ENCODE measurements at regions not wholly inside any gene's neighbourhood (a gene's known extent, or its start where the extent isn't known, plus 50 kb on each side); places are given as distances from the start of the nearest gene placed in this dataset.

- H2AFZ ChIP-seq (ENCODE audit: insufficient read depth, low read depth, low read length, poor library complexity, severe bottlenecking): no peak overlapping the region
- no peaks in the 10 kb centered on the region for H3K36me3 ChIP-seq (replicated peaks in 1 of 2; ENCODE audit: control extremely low read depth in 1 of 2, control insufficient read depth in 1 of 2, extremely low read depth in 1 of 2, insufficient read depth in 2 of 2, low read length in 1 of 2)
- no peak for TF ChIP-seq CTCF (IDR thresholded peaks at IDR 0.05)
- no peaks in the 10 kb centered on the region for H3K79me2 ChIP-seq (ENCODE audit: control insufficient read depth, insufficient read depth, low read length)
- Mint-ChIP-seq H3K27ac (no peak overlapping the region), H3K4me3 (no peak overlapping the region), H3K9me3 (ENCODE audit: insufficient read depth) (no peaks in the 10 kb centered on the region), H3K27me3 (peaks cover 31% of the 10 kb centered on the region), H3K4me1 (no peaks in the 10 kb centered on the region)
- no peaks in the 10 kb centered on the region for H3K4me1 ChIP-seq (ENCODE audit: control insufficient read depth in 2 of 2, insufficient read depth in 2 of 2, low read length in 2 of 2)
- no peak overlapping the region for H3K4me3 ChIP-seq (ENCODE audit: control extremely low read depth in 1 of 5, extremely low read depth in 1 of 5, insufficient read depth in 1 of 5, low read depth in 2 of 5, low read length in 4 of 5)
- peaks cover 0 to 1% (median 0%) of the 10 kb centered on the region in 3 donors for H3K9me3 ChIP-seq (ENCODE audit: control extremely low read depth in 1 of 3, control insufficient read depth in 2 of 3, insufficient read depth in 1 of 3, low read length in 2 of 3)
- 100% methylated on average over 1 of the region's 2 CpGs for WGBS (ENCODE audit: insufficient coverage)
- ChIA-PET POLR2A (no interaction called here), CTCF (no interaction called here)
- DNase-seq: no peak
- peaks cover 0 to 13% (median 5%) of the 10 kb centered on the region in 4 experiments for H3K27me3 ChIP-seq (replicated peaks in 1 of 4; ENCODE audit: control extremely low read depth in 1 of 4, control insufficient read depth in 3 of 4, insufficient read depth in 4 of 4, low read length in 3 of 4)
- H3K27ac ChIP-seq (ENCODE audit: low read length in 2 of 2): no peak overlapping the region
- no peak for ATAC-seq (ENCODE audit: low read depth)
- H3K4me2 ChIP-seq (replicated peaks; ENCODE audit: low read depth, low read length, poor library complexity, severe bottlenecking): no peak overlapping the region
- no peak overlapping the region for H3K9ac ChIP-seq (ENCODE audit: low read length)
- intact Hi-C loops (cut with micrococcal nuclease): no loop called here
- H4K20me1 ChIP-seq (ENCODE audit: control insufficient read depth, insufficient read depth, low read length, poor library complexity, severe bottlenecking): no peaks in the 10 kb centered on the region
These were observed 471.4 kb downstream of the XPNPEP1 start for GRCh38 chr10:109451879-109452278.

- ATAC-seq (ENCODE audit: low read depth) (no peak), DNase-seq (no peak)
- H3K27me3 ChIP-seq (replicated peaks in 1 of 4; ENCODE audit: control extremely low read depth in 1 of 4, control insufficient read depth in 3 of 4, insufficient read depth in 4 of 4, low read length in 3 of 4): peaks cover 0 to 4% (median under 1%) of the 10 kb centered on the region in 4 experiments
- ChIA-PET POLR2A (no interaction called here), CTCF (no interaction called here)
- H2AFZ ChIP-seq (ENCODE audit: insufficient read depth, low read depth, low read length, poor library complexity, severe bottlenecking): no peak overlapping the region
- H3K9me3 Mint-ChIP-seq (ENCODE audit: insufficient read depth): no peaks in the 10 kb centered on the region
- TF ChIP-seq EZH2 (IDR thresholded peaks at IDR 0.05; ENCODE audit: borderline replicate concordance, insufficient read depth, low read depth, low read length, poor library complexity, severe bottlenecking) (no peak), CTCF (IDR thresholded peaks at IDR 0.05) (no peak)
- no peak overlapping the region for H3K27ac Mint-ChIP-seq
- H3K4me3 ChIP-seq (ENCODE audit: control extremely low read depth in 1 of 5, extremely low read depth in 1 of 5, insufficient read depth in 1 of 5, low read depth in 2 of 5, low read length in 4 of 5): no peak overlapping the region
- H3K36me3 ChIP-seq (replicated peaks in 1 of 2; ENCODE audit: control extremely low read depth in 1 of 2, control insufficient read depth in 1 of 2, extremely low read depth in 1 of 2, insufficient read depth in 2 of 2, low read length in 1 of 2): no peaks in the 10 kb centered on the region
- H4K20me1 ChIP-seq (ENCODE audit: control insufficient read depth, insufficient read depth, low read length, poor library complexity, severe bottlenecking): no peaks in the 10 kb centered on the region
- H3K27me3 Mint-ChIP-seq: peaks cover 31% of the 10 kb centered on the region
- H3K9ac ChIP-seq (ENCODE audit: low read length): no peak overlapping the region
- H3K4me1 ChIP-seq (ENCODE audit: control insufficient read depth in 2 of 2, insufficient read depth in 2 of 2, low read length in 2 of 2): no peaks in the 10 kb centered on the region
- no peak overlapping the region for H3K27ac ChIP-seq (ENCODE audit: low read length in 2 of 2)
- peaks cover 0 to 1% (median 0%) of the 10 kb centered on the region in 3 donors for H3K9me3 ChIP-seq (ENCODE audit: control extremely low read depth in 1 of 3, control insufficient read depth in 2 of 3, insufficient read depth in 1 of 3, low read length in 2 of 3)
- no peaks in the 10 kb centered on the region for H3K79me2 ChIP-seq (ENCODE audit: control insufficient read depth, insufficient read depth, low read length)
- intact Hi-C loops (cut with micrococcal nuclease): no loop called here
- no peak overlapping the region for H3K4me2 ChIP-seq (replicated peaks; ENCODE audit: low read depth, low read length, poor library complexity, severe bottlenecking)
- H3K4me3 Mint-ChIP-seq: no peak overlapping the region
- no peaks in the 10 kb centered on the region for H3K4me1 Mint-ChIP-seq
These were observed 472.6 kb downstream of the XPNPEP1 start for GRCh38 chr10:109450702-109451101.

All from B cell (primary cell).